GM13977 (cell line): ENCODE measurements at regions not wholly inside any gene's neighbourhood (a gene's known extent, or its start where the extent isn't known, plus 50 kb on each side); places are given as distances from the start of the nearest gene placed in this dataset.

Experiments
- DNase-seq: peaks from one replicate; pipeline ENCODE4 v3.0.0; 2012; ENCODE audit warnings: low spot score
- in situ Hi-C: fragments of 300-500 bp; cut with MboI; formaldehyde crosslinking; loops from one replicate; pipeline ENCODE4 v1.12.0; 2022; ENCODE audit warnings: low sequenced_read_pairs, low pct_unique_long_range_greater_than_20kb, mixed read lengths, inconsistent platforms; ENCODE audit not compliant: unreplicated experiment
- TF ChIP-seq, protein P1 (sequence below): IDR thresholded peaks from 2 replicates; pipeline ENCODE4 v1.5.1; 2012; ENCODE audit warnings: mild to moderate bottlenecking, control low read depth; ENCODE audit not compliant: insufficient read depth; ENCODE audit errors: extremely low read depth, missing control alignments

DNA sequence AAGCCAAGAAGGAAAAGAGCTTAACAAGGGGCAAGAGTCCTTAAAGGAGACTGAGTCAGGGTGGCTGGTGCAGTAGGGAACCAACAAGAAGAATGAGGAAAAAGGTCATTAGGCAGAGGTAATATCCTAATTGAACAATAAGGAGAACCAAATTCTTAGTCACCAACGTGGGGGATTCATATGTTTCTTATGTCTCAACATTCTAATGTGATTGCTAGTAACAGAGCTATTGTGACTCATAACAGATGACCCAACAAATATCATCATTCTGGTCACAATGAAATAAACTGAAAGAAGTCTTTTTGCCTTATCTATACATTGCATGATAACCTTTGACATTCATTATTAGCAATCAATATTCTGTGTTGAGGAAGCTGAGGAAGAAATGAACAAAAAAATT lies 101.6 kb downstream of the RAP2A start:
- TF ChIP-seq, protein P1, sequence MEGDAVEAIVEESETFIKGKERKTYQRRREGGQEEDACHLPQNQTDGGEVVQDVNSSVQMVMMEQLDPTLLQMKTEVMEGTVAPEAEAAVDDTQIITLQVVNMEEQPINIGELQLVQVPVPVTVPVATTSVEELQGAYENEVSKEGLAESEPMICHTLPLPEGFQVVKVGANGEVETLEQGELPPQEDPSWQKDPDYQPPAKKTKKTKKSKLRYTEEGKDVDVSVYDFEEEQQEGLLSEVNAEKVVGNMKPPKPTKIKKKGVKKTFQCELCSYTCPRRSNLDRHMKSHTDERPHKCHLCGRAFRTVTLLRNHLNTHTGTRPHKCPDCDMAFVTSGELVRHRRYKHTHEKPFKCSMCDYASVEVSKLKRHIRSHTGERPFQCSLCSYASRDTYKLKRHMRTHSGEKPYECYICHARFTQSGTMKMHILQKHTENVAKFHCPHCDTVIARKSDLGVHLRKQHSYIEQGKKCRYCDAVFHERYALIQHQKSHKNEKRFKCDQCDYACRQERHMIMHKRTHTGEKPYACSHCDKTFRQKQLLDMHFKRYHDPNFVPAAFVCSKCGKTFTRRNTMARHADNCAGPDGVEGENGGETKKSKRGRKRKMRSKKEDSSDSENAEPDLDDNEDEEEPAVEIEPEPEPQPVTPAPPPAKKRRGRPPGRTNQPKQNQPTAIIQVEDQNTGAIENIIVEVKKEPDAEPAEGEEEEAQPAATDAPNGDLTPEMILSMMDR = no peak
- no peak for DNase-seq
- in situ Hi-C loops = no loop called here

DNA sequence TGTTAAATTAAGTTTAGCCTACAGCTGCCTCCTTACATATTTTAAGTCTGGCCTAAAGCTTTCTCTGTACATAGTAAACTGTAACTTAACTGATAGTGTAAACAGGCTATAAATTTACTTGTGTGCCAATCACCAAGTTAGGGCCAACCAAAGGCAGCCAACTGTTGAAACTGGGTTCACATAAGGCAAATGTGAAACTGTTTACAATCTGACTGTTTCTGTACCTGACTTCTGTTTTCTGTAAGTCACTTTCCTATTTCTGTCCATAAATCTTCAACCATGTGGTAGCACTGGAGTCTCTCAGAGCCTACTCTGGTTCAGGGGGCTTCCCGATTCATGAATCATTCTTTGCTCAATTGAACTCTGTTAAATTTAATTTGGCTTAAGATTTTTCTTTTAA lies 103.1 kb downstream of the RAP2A start:
- TF ChIP-seq, protein P1 = no peak
- DNase-seq = no peak
- in situ Hi-C loops = no loop called here

DNA sequence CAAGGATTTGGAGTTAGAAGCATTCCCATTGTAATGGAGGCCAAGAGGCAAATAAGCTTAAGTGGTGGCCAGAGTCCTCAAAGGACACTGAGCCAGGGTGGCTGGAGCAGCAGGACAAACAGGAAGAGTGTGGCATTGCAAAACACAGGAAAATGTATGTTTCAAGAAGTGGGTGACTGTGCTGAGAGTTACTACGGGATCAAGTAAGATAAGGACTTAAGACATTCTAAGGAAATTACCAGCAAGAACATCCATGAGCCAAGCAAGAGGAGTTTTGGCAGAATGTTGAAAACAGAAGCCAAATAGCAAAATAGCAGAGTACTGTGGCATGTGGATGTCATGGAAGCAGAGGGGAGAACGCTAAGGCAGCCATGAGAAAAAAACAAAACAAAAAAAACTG lies 104.2 kb downstream of the RAP2A start:
- in situ Hi-C loops = no loop called here
- no peak for DNase-seq
- TF ChIP-seq, protein P1 = no peak

DNA sequence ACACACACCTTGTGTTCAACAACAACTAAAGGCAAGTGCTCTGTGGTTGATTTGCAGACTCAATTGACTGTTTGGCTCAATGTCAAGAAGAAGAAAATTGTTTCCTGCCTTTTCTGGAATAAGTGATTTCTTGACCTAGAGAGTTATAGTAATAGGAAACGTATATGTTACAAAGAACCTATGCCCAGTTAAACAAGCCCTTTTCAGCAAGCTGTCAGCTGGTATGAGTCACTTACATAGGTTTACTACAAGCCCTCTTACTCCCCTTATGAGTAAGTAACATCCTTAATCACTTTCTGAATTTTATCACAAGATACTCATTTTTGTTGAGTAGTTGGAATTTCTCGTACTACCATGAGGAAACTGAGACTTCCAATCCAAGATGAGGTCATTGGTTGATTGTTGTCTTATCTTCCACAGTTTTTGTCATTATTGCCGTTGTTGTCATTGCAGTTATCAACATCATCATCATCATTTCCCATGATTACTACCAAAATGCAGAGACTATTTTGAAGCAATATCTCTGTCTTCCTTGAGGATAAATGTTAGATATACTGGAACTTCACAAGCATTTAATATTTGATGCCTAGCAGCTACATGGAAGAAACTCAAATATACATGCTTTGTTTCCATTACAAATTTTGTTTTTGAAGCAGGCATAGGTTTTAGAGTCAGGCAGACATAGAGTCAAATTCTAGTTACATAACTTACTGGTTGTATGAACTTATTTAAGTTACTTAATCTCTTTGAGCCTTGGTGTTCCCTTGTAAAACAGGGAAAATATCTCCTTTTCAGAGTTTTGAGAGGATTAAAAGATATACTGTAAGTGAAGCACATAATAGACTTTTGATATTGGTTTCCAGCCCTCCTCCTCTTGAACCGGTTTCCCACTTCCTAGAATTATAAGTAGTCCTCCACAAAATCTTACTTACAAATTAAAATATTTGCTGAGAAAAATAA lies 106.0 kb downstream of the RAP2A start:
- TF ChIP-seq, protein P1 = no peak
- DNase-seq = no peak
- in situ Hi-C loops = no loop called here

DNA sequence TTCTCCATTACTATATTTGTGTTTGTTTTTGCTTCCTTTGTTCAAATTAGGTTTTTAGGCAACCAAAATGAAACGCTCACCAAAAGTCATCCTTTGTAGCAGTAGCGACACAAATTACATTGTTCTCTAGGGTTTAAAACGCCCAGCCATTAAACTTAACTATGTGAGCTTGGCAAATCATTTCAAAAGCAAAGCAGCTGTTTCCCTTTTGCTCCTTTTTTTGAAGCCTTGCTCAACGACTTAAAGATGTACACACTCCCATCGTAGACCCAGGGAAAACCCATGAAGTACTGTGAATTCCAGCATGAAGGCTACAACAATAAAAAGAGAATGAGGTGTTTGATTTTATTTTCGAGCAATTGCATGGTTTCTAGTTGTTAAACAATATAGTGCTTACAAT lies 106.7 kb downstream of the RAP2A start:
- no peak for DNase-seq

DNA sequence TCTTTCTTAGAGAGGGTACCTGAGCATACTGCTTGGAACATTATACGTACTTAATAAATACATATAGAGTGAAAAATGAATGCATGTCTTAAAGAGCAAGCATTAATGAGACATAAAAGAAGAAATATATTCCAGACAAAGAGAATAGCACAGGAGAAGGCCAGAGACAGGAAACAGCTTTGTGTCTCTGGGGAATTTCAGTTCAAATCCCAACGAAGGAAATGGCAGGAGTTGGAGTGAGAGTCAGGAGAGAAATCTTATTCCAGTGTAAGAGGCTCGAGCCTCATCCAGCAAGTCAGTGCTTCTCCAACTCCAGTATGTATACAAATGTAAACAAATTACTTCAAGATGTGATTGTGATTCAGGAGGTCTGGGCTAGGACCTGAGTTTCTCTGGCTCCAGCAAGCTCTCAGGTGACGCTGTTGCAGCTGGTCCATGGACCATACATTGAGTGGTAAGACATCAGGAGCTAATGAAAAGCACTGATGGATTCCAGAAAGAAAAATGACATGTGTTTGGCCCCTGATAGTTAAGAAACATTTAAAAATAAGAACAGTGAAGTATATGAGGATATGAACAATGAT lies 108.2 kb downstream of the RAP2A start:
- in situ Hi-C loops = no loop called here
- TF ChIP-seq, protein P1 = no peak
- no peak for DNase-seq

More for the DNA sequence above, 106.7 kb downstream of the RAP2A start:
- in situ Hi-C loops = no loop called here
- TF ChIP-seq, protein P1 = no peak
